ENCODE measurements at regions not wholly inside any gene's neighbourhood (a gene's known extent, or its start where the extent isn't known, plus 50 kb on each side); places are given as distances from the start of the nearest gene placed in this dataset.

DNA sequence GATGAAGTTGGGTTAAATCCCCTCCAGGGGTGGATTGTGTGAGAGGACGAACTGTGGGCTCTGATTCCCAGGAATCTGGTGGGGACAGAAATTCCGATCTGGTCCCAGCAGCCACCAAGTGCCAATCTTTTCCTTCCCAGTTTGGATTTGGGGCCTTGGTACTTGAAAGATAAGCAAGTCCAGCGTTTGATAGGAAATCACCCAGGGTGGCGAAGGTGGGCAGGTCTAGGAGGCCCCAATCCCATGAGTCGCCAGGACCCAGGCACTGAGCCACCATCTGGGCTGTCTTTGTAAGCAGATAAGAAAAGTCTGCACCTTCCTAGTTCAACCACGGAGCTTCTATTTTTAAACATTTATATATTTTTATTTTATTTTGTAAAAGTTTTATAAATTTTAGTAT is 122.6 kb upstream of the LSM8 start:
- no peak for DNase-seq (ENCODE audit: low read depth)
- TF ChIP-seq, protein P1, sequence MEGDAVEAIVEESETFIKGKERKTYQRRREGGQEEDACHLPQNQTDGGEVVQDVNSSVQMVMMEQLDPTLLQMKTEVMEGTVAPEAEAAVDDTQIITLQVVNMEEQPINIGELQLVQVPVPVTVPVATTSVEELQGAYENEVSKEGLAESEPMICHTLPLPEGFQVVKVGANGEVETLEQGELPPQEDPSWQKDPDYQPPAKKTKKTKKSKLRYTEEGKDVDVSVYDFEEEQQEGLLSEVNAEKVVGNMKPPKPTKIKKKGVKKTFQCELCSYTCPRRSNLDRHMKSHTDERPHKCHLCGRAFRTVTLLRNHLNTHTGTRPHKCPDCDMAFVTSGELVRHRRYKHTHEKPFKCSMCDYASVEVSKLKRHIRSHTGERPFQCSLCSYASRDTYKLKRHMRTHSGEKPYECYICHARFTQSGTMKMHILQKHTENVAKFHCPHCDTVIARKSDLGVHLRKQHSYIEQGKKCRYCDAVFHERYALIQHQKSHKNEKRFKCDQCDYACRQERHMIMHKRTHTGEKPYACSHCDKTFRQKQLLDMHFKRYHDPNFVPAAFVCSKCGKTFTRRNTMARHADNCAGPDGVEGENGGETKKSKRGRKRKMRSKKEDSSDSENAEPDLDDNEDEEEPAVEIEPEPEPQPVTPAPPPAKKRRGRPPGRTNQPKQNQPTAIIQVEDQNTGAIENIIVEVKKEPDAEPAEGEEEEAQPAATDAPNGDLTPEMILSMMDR (IDR thresholded peaks at IDR 0.05; ENCODE audit: control insufficient read depth, extremely low read depth, insufficient read depth) = no peak
- H3K4me3 ChIP-seq (ENCODE audit: low read depth, low read length) = no peak overlapping the region

DNA sequence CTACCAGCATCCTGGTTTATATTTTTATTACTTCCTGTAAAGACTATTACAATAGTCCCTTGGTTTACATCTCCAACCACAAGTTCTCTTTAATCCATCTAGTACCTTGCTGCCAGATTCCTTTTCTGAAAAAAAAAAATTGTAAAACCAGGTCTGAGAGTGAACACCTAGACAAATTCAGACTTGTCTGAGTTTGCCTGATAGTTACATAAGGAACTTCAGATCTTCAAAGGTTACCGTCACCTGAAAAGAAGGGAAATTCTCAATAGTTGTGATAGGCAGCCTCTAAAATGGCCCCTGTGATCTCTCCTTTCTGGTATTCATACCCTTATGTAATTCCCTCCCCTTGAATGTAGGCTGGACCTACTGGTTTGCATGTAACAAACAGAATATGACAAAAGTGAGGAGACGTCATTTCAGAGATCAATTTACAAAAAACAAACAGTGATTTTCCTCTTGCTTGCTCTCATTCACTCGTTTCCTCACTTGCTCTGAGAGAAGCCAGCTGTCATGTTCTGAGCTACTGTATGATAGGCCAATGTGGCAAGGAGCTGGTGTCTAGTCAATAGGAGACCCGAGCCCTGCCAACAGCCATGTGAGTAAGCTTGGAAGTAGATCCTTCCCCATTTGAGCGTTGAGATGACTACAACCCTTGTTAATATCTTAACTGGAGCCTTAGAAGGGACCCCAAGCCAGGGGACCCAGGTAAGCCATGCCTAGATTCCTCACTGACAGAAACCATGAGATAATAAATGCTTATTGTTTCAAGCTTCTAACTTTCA is 110.9 kb upstream of the LSM8 start:
- TF ChIP-seq, protein P1 (IDR thresholded peaks at IDR 0.05; ENCODE audit: control insufficient read depth, extremely low read depth, insufficient read depth) = no peak
- DNase-seq (ENCODE audit: low read depth) = no peak
- no peak overlapping the region for H3K4me3 ChIP-seq (ENCODE audit: low read depth, low read length)

DNA sequence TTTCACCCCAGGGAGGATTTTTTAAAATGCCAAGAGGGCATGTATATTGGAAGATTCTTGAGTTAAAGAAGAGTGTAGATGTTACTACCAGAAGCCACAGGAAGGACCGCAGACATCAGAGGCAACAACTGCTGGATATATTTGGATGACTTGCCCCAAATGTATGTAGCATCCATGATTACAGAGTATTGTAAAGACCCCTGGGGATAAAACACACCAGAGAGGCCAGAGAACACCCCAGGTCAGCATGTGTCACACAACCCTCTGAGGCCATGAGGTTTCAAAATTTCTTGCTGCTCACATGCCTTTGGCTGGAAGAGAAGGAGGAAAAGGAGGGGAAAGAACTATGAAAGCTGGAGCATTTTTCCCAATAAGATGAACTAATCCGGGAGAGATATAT is 108.0 kb upstream of the LSM8 start:
- TF ChIP-seq, protein P1 (IDR thresholded peaks at IDR 0.05; ENCODE audit: control insufficient read depth, extremely low read depth, insufficient read depth) = no peak
- H3K4me3 ChIP-seq (ENCODE audit: low read depth, low read length) = no peak overlapping the region
- DNase-seq (ENCODE audit: low read depth) = no peak

DNA sequence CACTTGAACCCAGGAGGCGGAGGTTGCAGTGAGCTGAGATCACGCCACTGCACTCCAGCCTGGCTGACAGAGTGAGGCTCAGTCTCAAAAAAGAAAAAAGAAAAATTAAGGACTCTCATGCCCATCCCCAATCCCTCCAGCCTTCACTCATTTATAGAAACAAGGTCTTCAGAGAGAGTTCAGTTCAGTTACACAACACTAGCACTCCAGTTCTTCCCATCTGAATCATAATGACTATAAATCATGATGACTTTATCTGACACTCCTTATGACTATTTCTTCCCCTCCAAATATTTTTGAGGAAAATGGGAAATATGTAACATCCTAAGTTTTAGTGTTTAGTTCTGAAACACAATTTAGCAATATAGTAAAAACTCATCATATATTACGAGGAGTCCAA is 107.4 kb upstream of the LSM8 start:
- TF ChIP-seq, protein P1 (IDR thresholded peaks at IDR 0.05; ENCODE audit: control insufficient read depth, extremely low read depth, insufficient read depth) = no peak
- no peak for DNase-seq (ENCODE audit: low read depth)
- no peak overlapping the region for H3K4me3 ChIP-seq (ENCODE audit: low read depth, low read length)

DNA sequence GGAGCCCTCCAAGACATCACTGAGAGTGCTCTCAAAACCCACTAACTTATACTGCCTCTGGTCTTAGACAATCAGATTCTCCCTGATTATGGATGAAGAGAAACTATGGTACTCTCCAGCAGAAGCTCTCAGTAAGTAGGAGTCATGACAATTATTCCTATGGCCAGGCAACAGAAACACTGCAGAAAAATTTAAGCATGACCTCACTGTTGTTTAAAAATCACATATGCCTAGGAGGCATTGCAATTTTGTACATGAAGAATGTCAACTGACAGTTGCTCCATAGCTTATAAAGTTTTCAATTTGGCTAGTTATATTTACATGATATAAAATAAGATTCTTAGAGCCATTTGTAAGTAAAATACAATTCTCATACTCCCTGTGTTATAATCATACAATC is 105.9 kb upstream of the LSM8 start:
- TF ChIP-seq, protein P1 (IDR thresholded peaks at IDR 0.05; ENCODE audit: control insufficient read depth, extremely low read depth, insufficient read depth) = no peak
- DNase-seq (ENCODE audit: low read depth) = no peak
- no peak overlapping the region for H3K4me3 ChIP-seq (ENCODE audit: low read depth, low read length)

DNA sequence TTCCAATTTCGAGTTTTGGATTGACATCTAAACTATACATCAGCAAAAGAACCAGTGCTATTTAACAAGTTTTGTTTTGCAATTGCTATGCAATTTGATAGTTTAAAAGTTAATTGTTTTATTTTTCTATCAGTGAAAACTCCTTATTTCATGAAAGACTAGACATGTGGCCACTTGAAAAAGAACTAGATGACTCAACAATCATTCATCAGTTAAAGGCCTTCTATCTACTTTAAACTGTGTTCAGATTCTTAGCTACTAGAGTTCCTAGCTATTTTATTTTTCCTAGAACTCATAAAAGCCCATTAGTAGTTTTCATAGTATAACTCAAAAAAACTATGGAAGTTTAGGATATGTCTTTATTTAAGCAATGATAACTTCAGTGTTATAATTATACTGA is 104.6 kb upstream of the LSM8 start:
- TF ChIP-seq, protein P1 (IDR thresholded peaks at IDR 0.05; ENCODE audit: control insufficient read depth, extremely low read depth, insufficient read depth) = no peak
- no peak overlapping the region for H3K4me3 ChIP-seq (ENCODE audit: low read depth, low read length)
- no peak for DNase-seq (ENCODE audit: low read depth)

DNA sequence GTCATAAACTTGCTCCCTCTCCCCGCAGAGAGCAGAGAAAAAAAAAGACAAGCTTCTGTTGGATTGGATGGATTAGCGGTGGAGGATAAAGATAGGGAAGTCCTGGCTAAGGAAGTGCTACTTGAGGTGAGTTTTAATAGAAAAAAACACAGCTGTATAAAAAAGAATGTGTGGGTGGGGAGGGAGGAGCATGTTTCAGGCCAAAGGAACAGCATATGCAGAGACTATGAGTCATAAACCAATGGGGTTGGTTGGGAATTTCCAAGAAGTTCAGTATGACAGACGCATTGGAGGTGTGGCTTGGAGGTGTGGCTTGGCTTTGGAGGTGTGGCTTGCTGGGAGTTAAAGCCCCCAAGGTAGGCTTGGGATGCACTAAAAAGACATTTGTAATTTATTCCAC is 103.0 kb upstream of the LSM8 start:
- no peak for DNase-seq (ENCODE audit: low read depth)
- TF ChIP-seq, protein P1 (IDR thresholded peaks at IDR 0.05; ENCODE audit: control insufficient read depth, extremely low read depth, insufficient read depth) = no peak
- no peak overlapping the region for H3K4me3 ChIP-seq (ENCODE audit: low read depth, low read length)

Data from LNCaP clone FGC (cell line).